T-helper 17 cell (primary cell): ENCODE measurements at regions not wholly inside any gene's neighbourhood (a gene's known extent, or its start where the extent isn't known, plus 50 kb on each side); places are given as distances from the start of the nearest gene placed in this dataset.
"Not testable (repeated sequence)": the region's sequence is repeated elsewhere in the genome, so short reads cannot be mapped to it uniquely, and the experiment has no call there.

Experiments
- ATAC-seq: fragments of 150-1000 bp; cut with Tn5 transposase; 2 replicates; pipeline ENCODE4 v1.10.0; 2021; ENCODE audit warnings: mild to moderate bottlenecking, moderate library complexity
- DNase-seq, 3 donors: peaks; one replicate each; pipeline versions ENCODE4 v3.0.0 to v3.0.0-alpha.2; 2020 to 2021
- H3K9me3 ChIP-seq: one replicate; pipeline ENCODE4 v1.7.0; 2013; ENCODE audit warnings: low read length, mild to moderate bottlenecking; ENCODE audit not compliant: control insufficient read depth, poor library complexity, severe bottlenecking
- H3K27ac Mint-ChIP-seq: one replicate; pipeline ENCODE4 v1.8.0; 2022; ENCODE audit warnings: mild to moderate bottlenecking, moderate library complexity, mixed read lengths
- H3K27me3 Mint-ChIP-seq: one replicate; pipeline ENCODE4 v1.8.0; 2022; ENCODE audit warnings: mixed read lengths
- H3K36me3 Mint-ChIP-seq: one replicate; pipeline ENCODE4 v1.8.0; 2022; ENCODE audit warnings: low read depth, mixed read lengths
- H3K4me1 Mint-ChIP-seq: one replicate; pipeline ENCODE4 v1.8.0; 2022; ENCODE audit warnings: mild to moderate bottlenecking, mixed read lengths
- H3K4me3 Mint-ChIP-seq: one replicate; pipeline ENCODE4 v1.8.0; 2022; ENCODE audit warnings: mild to moderate bottlenecking, moderate library complexity, mixed read lengths

DNA sequence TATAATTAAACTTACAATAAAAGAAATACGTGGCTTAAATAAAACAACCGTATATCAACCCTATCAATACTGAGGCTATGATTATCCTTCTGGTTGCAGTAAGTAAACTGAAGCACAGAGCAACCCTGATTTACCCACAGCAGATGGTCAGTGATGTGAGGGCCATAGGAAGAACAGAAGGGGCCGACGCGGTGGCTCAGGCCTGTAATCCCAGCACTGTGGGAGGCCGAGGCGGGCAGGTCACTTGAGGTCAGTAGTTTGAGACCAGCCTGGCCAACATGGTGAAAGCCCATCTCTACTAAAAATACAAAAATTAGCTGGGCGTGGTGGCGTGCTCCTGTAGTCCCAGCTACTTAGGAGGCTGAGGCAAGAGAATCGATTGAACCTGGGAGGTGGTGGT, 94.2 kb upstream of the SLC25A33 start:
- not testable (repeated sequence) for DNase-seq, H3K4me3 Mint-ChIP-seq, ATAC-seq, H3K9me3 ChIP-seq, H3K36me3 Mint-ChIP-seq, H3K27ac Mint-ChIP-seq, H3K4me1 Mint-ChIP-seq
- H3K27me3 Mint-ChIP-seq, result peaks cover 21% of the 10 kb centered on the region

DNA sequence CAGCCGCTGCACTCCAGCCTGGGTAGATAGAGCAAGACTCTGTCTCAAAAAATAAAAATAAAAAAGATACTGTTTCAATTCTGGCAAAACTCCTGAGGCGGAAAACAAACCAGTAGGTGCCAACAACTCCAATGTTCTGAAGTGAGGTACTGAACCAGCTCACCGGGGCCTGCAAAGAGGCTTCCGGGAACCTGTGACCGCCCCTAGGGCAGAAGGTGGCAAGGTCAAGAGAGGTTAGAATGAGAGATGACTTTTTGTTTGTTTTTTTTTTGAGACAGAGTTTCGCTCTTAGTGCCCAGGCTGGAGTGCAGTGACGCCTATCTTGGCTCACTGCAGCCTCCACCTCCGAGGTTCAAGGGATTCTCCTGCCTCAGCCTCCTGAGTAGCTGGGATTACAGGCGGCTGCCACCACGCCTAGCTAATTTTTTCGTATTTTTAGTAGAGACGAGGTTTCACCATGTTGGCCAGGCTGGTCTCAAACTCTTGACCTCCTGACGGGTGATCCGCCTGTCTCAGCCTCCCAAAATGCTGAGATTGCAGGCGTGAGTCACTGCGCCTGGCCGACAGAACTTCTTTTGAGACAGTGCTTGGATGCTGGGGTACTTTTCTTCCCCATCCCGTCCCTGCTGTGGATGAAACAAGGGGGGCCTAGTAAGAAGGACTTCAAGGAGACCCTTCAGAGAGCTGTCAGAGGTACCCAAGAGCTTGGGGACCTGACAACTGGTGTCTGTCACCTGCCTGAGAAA, 91.9 kb upstream of the SLC25A33 start:
- H3K9me3 ChIP-seq, result no peaks in the 10 kb centered on the region
- no peaks in the 10 kb centered on the region for H3K4me1 Mint-ChIP-seq
- H3K27ac Mint-ChIP-seq, result no peak overlapping the region
- peaks cover 15% of the 10 kb centered on the region for H3K27me3 Mint-ChIP-seq
- ATAC-seq (no peak), DNase-seq (no peak)
- H3K4me3 Mint-ChIP-seq, result no peak overlapping the region
- no peaks in the 10 kb centered on the region for H3K36me3 Mint-ChIP-seq

DNA sequence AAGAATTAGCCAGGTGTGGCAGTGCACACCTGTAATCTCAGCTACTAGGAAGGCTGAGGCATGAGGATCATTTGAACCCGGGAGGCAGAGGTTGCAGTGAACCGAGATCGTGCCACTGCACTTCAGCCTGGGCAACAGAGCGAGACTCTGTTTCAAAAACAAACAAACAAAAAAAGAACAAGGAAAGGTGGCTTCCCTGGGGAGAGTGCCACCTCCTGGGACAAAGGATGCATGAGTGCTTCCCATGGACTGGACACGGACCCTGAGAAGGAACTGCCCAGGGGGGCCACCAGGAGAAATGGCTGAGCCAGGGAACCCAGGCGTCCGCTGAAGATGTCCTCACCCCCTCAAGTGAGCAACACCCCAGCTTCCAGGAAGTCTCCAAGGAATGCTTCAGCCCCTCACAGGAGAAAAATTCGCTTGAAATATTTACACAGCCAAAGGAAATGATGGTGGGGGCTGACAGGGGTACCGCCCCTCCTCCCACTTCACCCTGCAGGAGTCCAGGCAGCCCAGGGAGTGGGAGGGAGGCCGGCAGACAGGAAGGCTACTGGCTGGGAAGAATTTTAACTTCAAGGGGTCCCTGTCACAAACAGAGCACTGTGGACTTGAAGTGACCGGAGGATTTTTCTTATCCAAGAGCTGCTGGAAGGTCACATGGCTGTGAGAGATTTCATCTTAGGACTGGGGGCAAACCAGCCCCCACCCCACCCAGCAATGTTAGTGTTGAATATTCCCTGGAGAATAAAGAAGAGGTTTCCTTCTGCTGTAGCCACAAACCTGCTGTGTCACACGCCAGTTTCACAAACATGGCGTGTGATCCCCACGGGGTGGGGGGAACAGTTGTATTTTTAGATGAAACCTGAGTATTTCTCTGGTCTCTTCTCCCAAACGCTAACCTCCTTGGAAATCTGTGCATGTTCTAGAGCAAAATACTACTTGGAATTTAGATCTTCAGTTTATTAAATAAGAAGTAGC, 90.8 kb upstream of the SLC25A33 start:
- no peak overlapping the region for H3K4me3 Mint-ChIP-seq
- DNase-seq (no peak), ATAC-seq (no peak)

DNA sequence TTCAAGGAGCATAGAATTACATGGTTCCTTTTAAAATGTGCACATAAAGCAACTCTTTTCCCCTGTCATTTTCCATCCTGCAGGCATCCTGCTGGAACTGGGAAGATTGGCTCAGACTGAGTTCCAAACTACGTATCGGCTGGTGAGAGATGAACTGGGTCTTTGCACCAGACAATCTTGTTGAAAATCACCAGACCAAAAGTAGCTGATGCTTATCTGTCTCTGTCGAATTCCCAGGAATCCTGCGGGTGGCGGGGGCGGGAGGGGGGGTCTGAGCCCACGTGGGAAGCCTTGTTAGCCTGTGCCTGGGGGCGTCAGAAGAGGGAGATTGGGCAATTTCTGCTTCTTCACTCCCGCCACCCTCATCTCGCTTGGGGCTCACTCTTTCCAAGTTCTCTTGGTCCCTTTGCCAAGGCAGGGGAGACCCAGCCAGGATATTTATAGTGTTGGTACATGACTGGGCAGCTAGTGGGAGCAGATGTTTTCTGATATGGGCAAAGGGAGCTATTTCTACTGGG, 90.1 kb upstream of the SLC25A33 start:
- no peaks in the 10 kb centered on the region for H3K36me3 Mint-ChIP-seq
- no peak for DNase-seq
- H3K27ac Mint-ChIP-seq, result no peak overlapping the region
- H3K9me3 ChIP-seq, result no peaks in the 10 kb centered on the region
- peaks cover 4% of the 10 kb centered on the region for H3K4me1 Mint-ChIP-seq
- no peak for ATAC-seq
- no peak overlapping the region for H3K4me3 Mint-ChIP-seq
- H3K27me3 Mint-ChIP-seq, result peaks cover 21% of the 10 kb centered on the region

More for the DNA sequence above, 90.8 kb upstream of the SLC25A33 start:
- H3K9me3 ChIP-seq, result no peaks in the 10 kb centered on the region
- H3K27me3 Mint-ChIP-seq, result peaks cover 17% of the 10 kb centered on the region
- H3K4me1 Mint-ChIP-seq, result peaks cover under 1% of the 10 kb centered on the region
- no peaks in the 10 kb centered on the region for H3K36me3 Mint-ChIP-seq
- no peak overlapping the region for H3K27ac Mint-ChIP-seq

DNA sequence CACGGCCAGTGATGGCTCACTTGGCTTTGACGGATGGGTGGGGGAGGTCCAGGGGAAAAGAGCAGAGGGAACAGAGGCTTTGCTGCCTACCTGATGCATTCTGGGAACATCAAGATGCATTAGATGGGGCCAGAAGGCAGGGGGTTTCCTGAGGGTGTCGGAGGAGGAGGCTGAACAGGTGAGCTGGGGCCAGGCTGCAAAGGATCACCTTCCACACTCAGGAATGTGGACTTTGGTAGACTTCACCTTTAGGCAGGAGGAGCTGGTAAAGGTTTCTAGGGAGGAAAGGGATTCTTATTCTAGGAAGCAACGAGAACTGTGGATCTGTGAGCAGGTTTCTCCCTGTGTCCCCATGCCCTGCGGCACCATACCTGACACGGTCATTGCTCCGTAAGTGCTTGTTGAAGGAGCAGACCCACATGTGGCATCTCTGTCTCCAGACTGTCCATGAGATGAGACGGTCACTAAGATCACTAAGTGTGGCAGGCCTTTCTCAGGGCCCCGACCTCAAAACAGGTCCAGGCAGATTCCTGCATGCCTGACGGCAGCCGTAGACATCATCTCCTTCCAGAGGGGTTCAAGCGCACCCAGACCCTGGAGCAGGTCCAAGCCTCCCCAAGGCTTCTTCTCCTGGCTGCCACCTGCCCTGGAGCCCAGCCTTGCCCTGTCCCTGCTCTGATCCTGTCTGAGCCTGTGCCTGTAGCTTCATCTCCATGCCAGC, 89.1 kb upstream of the SLC25A33 start:
- Mint-ChIP-seq H3K27ac (no peak overlapping the region), H3K27me3 (peaks cover 21% of the 10 kb centered on the region), H3K4me1 (peaks cover 4% of the 10 kb centered on the region), H3K36me3 (no peaks in the 10 kb centered on the region), H3K4me3 (no peak overlapping the region)
- H3K9me3 ChIP-seq, result no peaks in the 10 kb centered on the region
- DNase-seq (no peak), ATAC-seq (no peak)

DNA sequence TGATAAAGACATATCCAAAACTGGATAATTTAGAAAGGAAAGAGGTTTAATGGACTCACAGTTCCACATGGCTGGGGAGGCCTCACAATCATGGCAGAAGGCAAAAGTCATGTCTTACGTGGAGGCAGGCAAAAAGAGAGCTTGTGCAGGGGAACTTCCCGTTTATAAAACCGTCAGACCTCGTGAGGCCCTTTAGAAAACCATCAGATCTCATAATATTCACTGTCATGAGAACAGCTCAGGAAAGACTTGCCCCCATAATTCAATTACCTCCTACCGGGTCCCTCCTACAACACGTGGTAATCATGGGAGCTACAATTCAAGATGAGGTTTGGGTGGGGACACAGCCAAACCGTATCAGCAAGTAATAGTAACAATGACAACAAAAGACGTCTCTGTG, 88.2 kb upstream of the SLC25A33 start:
- Mint-ChIP-seq H3K27ac (no peak overlapping the region), H3K36me3 (no peaks in the 10 kb centered on the region), H3K4me1 (peaks cover 4% of the 10 kb centered on the region), H3K27me3 (peaks cover 21% of the 10 kb centered on the region), H3K4me3 (no peak overlapping the region)
- ATAC-seq (no peak), DNase-seq (no peak)
- H3K9me3 ChIP-seq, result no peaks in the 10 kb centered on the region

DNA sequence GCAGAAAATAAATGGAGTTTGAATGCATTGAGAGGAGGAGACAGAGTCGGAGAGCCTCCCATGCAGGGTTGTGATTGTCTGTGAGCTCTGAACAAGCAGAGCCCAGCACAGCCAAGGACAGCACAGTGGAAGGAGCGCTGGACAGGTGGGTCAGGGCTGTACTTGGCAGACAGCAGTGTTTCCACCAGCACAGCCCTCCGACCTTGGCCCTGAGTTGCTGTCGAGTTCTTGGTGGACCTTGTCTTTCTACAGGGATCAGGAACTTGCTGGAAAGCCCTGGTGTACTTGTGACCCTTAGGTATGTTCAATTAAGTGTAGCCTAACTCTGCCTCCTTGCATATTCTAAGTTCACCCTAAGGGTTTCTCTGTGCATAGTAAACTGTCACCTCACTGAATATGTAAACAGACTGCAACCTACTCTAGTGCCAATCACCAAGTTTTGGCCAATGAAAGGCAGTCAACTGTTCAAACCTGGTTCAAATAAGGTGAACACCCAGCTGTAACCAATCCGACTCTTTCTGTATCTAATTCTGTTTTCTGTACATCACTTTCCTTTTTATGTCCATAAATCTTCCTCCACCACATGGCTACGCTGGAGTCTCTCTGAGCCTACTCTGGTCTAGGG, 86.6 kb upstream of the SLC25A33 start:
- Mint-ChIP-seq H3K27ac (peak overlapping the region; percentile 60), H3K27me3 (peaks cover 21% of the 10 kb centered on the region), H3K36me3 (no peaks in the 10 kb centered on the region), H3K4me1 (peaks cover 4% of the 10 kb centered on the region), H3K4me3 (no peak overlapping the region)
- ATAC-seq (no peak), DNase-seq (no peak)
- H3K9me3 ChIP-seq, result no peaks in the 10 kb centered on the region

DNA sequence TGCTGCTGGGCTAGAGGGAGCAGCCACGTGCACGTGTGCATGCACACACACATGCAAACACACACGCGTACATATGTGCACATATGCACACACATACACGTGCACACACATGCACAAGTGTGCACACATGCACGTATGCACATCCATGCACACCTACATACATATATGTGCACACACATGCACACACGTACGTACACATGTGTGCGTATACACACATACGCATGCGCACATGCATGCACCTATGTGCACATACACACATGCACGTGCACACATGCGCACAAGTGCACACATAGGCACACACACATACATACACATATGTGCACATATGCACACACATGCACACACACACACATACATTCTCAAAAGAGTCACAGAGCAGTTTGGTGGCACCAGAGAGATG, 85.9 kb upstream of the SLC25A33 start:
- Mint-ChIP-seq H3K27me3 (peaks cover 16% of the 10 kb centered on the region), H3K36me3 (no peaks in the 10 kb centered on the region), H3K4me1 (peaks cover 4% of the 10 kb centered on the region), H3K4me3 (no peak overlapping the region), H3K27ac (no peak overlapping the region)
- DNase-seq, result no peak
- ATAC-seq, result no peak
- H3K9me3 ChIP-seq, result no peaks in the 10 kb centered on the region

DNA sequence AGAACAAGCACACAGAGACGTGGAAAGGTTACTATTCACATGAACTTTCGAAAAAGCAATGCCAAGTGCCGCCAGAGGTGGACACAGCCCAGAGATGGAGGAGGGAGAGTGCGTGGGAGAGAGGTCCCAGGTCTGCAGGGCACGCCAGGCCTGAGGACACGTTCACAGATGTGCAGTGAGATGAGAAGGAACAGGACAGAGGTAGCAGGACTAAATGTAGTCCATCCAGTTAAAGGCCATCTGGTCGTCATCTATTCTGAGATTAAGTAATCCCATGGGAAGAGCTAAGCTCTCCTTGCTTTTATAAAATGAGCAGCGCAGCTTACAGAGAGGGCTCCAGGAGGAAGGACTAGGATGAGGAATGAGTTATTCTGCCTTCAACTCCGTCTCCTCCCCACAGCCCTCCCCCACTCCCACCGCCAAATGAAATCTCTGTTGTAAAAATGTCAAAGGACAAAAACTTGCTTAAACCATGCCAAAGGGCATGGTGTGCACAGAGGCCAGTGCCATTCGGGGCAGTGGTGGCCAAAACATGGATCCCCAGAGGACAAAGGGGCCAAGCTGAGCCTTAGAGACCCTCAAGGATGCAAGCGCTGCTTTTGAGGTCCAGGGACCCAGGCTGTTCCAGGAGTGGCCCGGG, 85.4 kb upstream of the SLC25A33 start:
- Mint-ChIP-seq H3K27me3 (peaks cover 16% of the 10 kb centered on the region), H3K4me1 (peaks cover 4% of the 10 kb centered on the region), H3K36me3 (no peaks in the 10 kb centered on the region), H3K4me3 (no peak overlapping the region), H3K27ac (no peak overlapping the region)
- no peaks in the 10 kb centered on the region for H3K9me3 ChIP-seq
- ATAC-seq (no peak), DNase-seq (no peak)

DNA sequence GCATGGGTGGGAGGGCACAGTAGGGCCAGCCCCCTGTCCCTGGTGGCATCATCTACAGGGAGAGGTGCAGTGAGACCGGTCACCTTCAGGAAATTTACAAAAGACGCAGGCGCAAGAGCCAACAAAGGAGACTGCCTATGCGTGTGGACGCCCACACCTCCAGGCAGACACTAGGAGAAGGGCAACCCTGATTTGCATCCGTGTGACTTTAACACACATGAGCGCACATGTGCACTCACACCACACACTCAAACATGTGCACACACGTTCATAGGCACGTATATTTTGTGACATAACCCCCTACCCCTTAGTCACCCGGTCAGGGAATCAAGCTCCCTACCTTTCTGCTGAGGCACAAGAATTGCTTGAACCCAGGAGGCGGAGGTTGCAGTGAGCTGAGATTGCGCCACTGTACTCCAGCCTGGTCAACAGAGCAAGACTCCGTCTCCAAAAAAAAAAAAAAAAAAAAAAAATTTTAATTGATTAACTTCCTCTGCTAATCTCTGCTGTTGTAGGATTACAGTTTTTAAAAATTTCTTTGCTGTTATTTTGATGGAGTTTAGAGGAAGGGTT, 84.7 kb upstream of the SLC25A33 start:
- no peaks in the 10 kb centered on the region for H3K9me3 ChIP-seq
- Mint-ChIP-seq H3K4me1 (peaks cover 4% of the 10 kb centered on the region), H3K27ac (no peak overlapping the region), H3K36me3 (no peaks in the 10 kb centered on the region), H3K27me3 (peaks cover 16% of the 10 kb centered on the region), H3K4me3 (no peak overlapping the region)
- ATAC-seq (no peak), DNase-seq (no peak)

DNA sequence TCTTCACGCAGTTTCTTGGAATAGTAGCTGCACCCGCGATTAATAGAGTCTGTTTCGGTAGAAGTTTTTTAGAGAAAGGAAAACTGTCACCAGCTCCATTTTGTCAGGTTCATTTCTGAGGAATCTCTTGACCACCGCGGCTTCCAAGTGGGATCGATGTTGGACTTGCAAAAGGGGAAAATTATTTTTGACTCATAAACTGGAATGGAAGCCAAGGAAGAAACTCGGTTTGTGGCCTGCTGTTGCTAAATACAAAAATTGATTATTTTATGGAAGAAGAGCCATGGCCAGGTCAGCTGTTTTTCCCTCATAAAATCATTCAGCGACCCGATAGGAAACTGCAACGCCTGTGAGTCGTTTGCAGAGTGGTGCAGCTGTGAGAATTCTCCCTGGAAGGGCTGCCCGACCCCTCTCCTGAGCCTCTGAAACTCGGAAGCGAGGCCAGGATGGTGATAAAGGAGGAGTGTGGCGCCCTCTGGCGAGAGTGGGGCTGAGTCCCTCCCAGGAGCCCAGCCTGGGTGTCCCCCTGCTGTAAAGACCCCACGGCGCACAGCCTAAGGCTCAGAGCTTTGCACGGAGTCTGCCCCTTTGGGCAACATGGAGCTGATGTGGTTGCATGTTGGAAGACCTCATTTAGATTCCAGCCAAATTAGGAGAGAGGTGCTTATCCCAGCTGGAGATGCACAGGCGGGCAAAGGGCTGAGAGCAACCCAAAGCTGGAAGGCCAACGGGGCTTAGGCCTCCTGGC, 83.6 kb upstream of the SLC25A33 start:
- Mint-ChIP-seq H3K36me3 (no peaks in the 10 kb centered on the region), H3K27ac (no peak overlapping the region), H3K4me3 (no peak overlapping the region), H3K4me1 (peaks cover 4% of the 10 kb centered on the region), H3K27me3 (peaks cover 16% of the 10 kb centered on the region)
- ATAC-seq (peak; percentile 75), DNase-seq (peak; percentile 52 to 58 (median 57))
- no peaks in the 10 kb centered on the region for H3K9me3 ChIP-seq
